H1 (cell line): ENCODE measurements at regions not wholly inside any gene's neighbourhood (a gene's known extent, or its start where the extent isn't known, plus 50 kb on each side); places are given as distances from the start of the nearest gene placed in this dataset.

Experiments
- CTCF ChIA-PET: fragments of 300-600 bp; sonication (Branson Sonifier 250); formaldehyde crosslinking; loops from one replicate; lab custom pipeline; 2021; ENCODE audit not compliant: partially characterized antibody; lab: Charles Lee
- POLR2A ChIA-PET: fragments of 300-600 bp; sonication (Branson Sonifier 250); formaldehyde crosslinking; loops from one replicate; lab custom pipeline; 2021; ENCODE audit warnings: inconsistent platforms; ENCODE audit not compliant: partially characterized antibody; lab: Charles Lee
- DNase-seq, 2 experiments: peaks; one replicate each; pipeline versions ENCODE4 v3.0.0 to v3.0.0-alpha.2; 2010 to 2022; ENCODE audit warnings: low spot score in 2 of 2, low read depth in 1 of 2, mixed read lengths in 1 of 2
- FAIRE-seq: peaks from 2 replicates; lab custom pipeline; 2011; peaks lifted over from hg19 to GRCh38; lab: Jason Lieb, UNC
- H2AFZ ChIP-seq: 2 replicates; pipeline ENCODE4 v1.8.1; 2012; ENCODE audit warnings: low read length, inconsistent platforms
- H2AK5ac ChIP-seq: 2 replicates; pipeline ENCODE4 v1.6.1; 2013; ENCODE audit warnings: low read depth, low read length
- H2BK120ac ChIP-seq: replicated peaks from 2 replicates; pipeline ENCODE3; 2013; ENCODE audit warnings: low read depth, low read length, inconsistent platforms
- H2BK12ac ChIP-seq: 2 replicates; pipeline ENCODE4 v1.6.1; 2013; ENCODE audit warnings: low read depth, low read length
- H2BK15ac ChIP-seq: 2 replicates; pipeline ENCODE4 v1.6.1; 2013; ENCODE audit warnings: low read length
- H2BK20ac ChIP-seq: 2 replicates; pipeline ENCODE4 v1.6.1; 2013; ENCODE audit warnings: low read length
- H2BK5ac ChIP-seq: 2 replicates; pipeline ENCODE4 v1.6.1; 2013; ENCODE audit warnings: low read depth, low read length
- H3K14ac ChIP-seq: 2 replicates; pipeline ENCODE4 v1.6.1; 2013; ENCODE audit warnings: inconsistent platforms; ENCODE audit not compliant: insufficient read length
- H3K18ac ChIP-seq: 2 replicates; pipeline ENCODE4 v1.6.1; 2013; ENCODE audit warnings: low read length; ENCODE audit errors: extremely low read depth
- H3K23ac ChIP-seq: 2 replicates; pipeline ENCODE4 v1.6.1; 2013; ENCODE audit warnings: inconsistent platforms; ENCODE audit not compliant: insufficient read length
- H3K23me2 ChIP-seq: 2 replicates; pipeline ENCODE4 v1.6.1; 2013; ENCODE audit warnings: low read depth, low read length
- H3K27ac ChIP-seq: 2 replicates; pipeline ENCODE4 v1.6.1; 2011; ENCODE audit warnings: low read depth, low read length, inconsistent platforms
- H3K27me3 ChIP-seq, 4 experiments: replicated peaks in 1 of 4; 1 replicate in 1 of 4; 2 replicates in 3 of 4; pipeline versions ENCODE4 v1.6.1 to v1.8.1; 2011 to 2013; ENCODE audit warnings: low read length in 3 of 4, mild to moderate bottlenecking in 3 of 4, inconsistent platforms in 2 of 4, mixed read lengths in 2 of 4, moderate library complexity in 1 of 4; ENCODE audit not compliant: control insufficient read depth in 3 of 4, insufficient read depth in 3 of 4; ENCODE audit errors: extremely low read depth in 1 of 4
- H3K36me3 ChIP-seq, 4 experiments: 2 replicates each; pipeline versions ENCODE4 v1.6.1 to v1.8.1; 2011 to 2013; ENCODE audit warnings: mild to moderate bottlenecking in 4 of 4, low read length in 3 of 4, moderate library complexity in 2 of 4, control low read depth in 1 of 4, inconsistent platforms in 1 of 4; ENCODE audit not compliant: insufficient read depth in 4 of 4, control insufficient read depth in 2 of 4
- H3K4ac ChIP-seq: replicated peaks from 2 replicates; pipeline ENCODE3; 2013; ENCODE audit warnings: low read length, low read depth, mixed read lengths, inconsistent platforms; ENCODE audit not compliant: insufficient read length
- H3K4me1 ChIP-seq, 4 experiments: replicated peaks in 1 of 4; 1 replicate in 1 of 4; 2 replicates in 3 of 4; pipeline versions ENCODE4 v1.6.1 to v1.8.1; 2011 to 2013; ENCODE audit warnings: low read length in 3 of 4, inconsistent platforms in 2 of 4, mixed read lengths in 1 of 4; ENCODE audit not compliant: insufficient read depth in 4 of 4, control insufficient read depth in 3 of 4
- H3K4me2 ChIP-seq, 2 experiments: 2 replicates each; pipeline versions ENCODE4 v1.6.1 to v1.8.1; 2011 to 2013; ENCODE audit warnings: low read depth in 2 of 2, low read length in 2 of 2, control low read depth in 1 of 2, inconsistent platforms in 1 of 2, mild to moderate bottlenecking in 1 of 2; ENCODE audit not compliant: insufficient read depth in 1 of 2
- H3K4me3 ChIP-seq, 4 experiments: fragments of 200-600, 300-600 bp in 1 of 4; sonication (generic), shearing (Covaris generic), sonication (Bioruptor Twin) in 1 of 4; 2 replicates each; pipeline versions ENCODE4 v1.5.1 to v1.8.1; 2011 to 2016; ENCODE audit warnings: low read length in 4 of 4, low read depth in 3 of 4, control low read depth in 2 of 4, inconsistent platforms in 2 of 4, mild to moderate bottlenecking in 2 of 4, mixed read lengths in 1 of 4, moderate library complexity in 1 of 4; ENCODE audit not compliant: insufficient read depth in 2 of 4; ENCODE audit errors: extremely low read depth in 1 of 4
- H3K56ac ChIP-seq: replicated peaks from 2 replicates; pipeline ENCODE3; 2013; ENCODE audit warnings: low read depth, mild to moderate bottlenecking, mixed read lengths, low read length, inconsistent platforms; ENCODE audit not compliant: insufficient read length
- H3K79me1 ChIP-seq: 2 replicates; pipeline ENCODE4 v1.6.1; 2013; ENCODE audit warnings: low read depth, low read length, control low read depth
- H3K79me2 ChIP-seq, 2 experiments: 2 replicates each; pipeline versions ENCODE4 v1.6.1 to v1.8.1; 2012 to 2013; ENCODE audit warnings: low read length in 2 of 2, mild to moderate bottlenecking in 2 of 2, inconsistent platforms in 1 of 2; ENCODE audit not compliant: insufficient read depth in 2 of 2, control insufficient read depth in 1 of 2
- H3K9ac ChIP-seq, 4 experiments: replicated peaks in 1 of 4; 1 replicate in 1 of 4; 2 replicates in 3 of 4; pipeline versions ENCODE4 v1.6.1 to v1.8.1; 2011 to 2013; ENCODE audit warnings: low read depth in 3 of 4, low read length in 3 of 4, control low read depth in 2 of 4, mild to moderate bottlenecking in 2 of 4, moderate library complexity in 2 of 4, inconsistent platforms in 1 of 4; ENCODE audit errors: extremely low read depth in 1 of 4
- H3K9me3 ChIP-seq, 2 experiments: 2 replicates each; pipeline versions ENCODE4 v1.6.1 to v1.8.1; 2012 to 2013; ENCODE audit warnings: mild to moderate bottlenecking in 2 of 2, moderate library complexity in 2 of 2, control low read depth in 1 of 2, inconsistent platforms in 1 of 2, low read depth in 1 of 2, low read length in 1 of 2, mixed read lengths in 1 of 2; ENCODE audit not compliant: insufficient read depth in 2 of 2
- H4K20me1 ChIP-seq, 2 experiments: replicated peaks in 1 of 2; 2 replicates each; pipeline versions ENCODE3 to v1.8.1; 2011 to 2013; ENCODE audit warnings: inconsistent platforms in 2 of 2, low read length in 2 of 2, mild to moderate bottlenecking in 1 of 2; ENCODE audit not compliant: insufficient read depth in 2 of 2, control insufficient read depth in 1 of 2
- H4K5ac ChIP-seq: 2 replicates; pipeline ENCODE4 v1.6.1; 2013; ENCODE audit warnings: low read length, low read depth, mixed read lengths, inconsistent platforms; ENCODE audit not compliant: insufficient read length
- H4K8ac ChIP-seq: 2 replicates; pipeline ENCODE4 v1.8.0; 2013; ENCODE audit warnings: mild to moderate bottlenecking, moderate library complexity, low read length, inconsistent platforms; ENCODE audit not compliant: insufficient read depth; ENCODE audit errors: extremely low read depth
- H4K91ac ChIP-seq: replicated peaks from 2 replicates; pipeline ENCODE3; 2013; ENCODE audit warnings: low read length, mixed read lengths, inconsistent platforms; ENCODE audit not compliant: insufficient read length
- GTF2F1 ChIP-seq: IDR thresholded peaks from 2 replicates; pipeline ENCODE4 v1.6.1; 2012; ENCODE audit warnings: low read depth, low read length, improper control_type of control experiment, borderline replicate concordance
- SAP30 ChIP-seq: fragments of 300-600 bp; sonication (generic); IDR thresholded peaks from 2 replicates; pipeline ENCODE4 v1.7.1; 2012; ENCODE audit warnings: low read length, moderate library complexity, mild to moderate bottlenecking, inconsistent platforms; ENCODE audit not compliant: insufficient read depth, insufficient replicate concordance
- SIN3A ChIP-seq, 2 experiments: IDR thresholded peaks in 1 of 2; conservative IDR thresholded peaks in 1 of 2; 2 replicates each; pipeline ENCODE4 v1.6.1; 2011 to 2012; ENCODE audit warnings: low read length in 2 of 2, improper control_type of control experiment in 1 of 2, low read depth in 1 of 2, mild to moderate bottlenecking in 1 of 2
- WGBS, 2 experiments: shearing (Covaris generic) in 1 of 2; methylation state at CpG; one replicate each; pipeline versions ENCODE4 v1.1.6 to v1.1.7; 2013 to 2015; ENCODE audit warnings: low lambda C conversion rate in 2 of 2, mixed read lengths in 2 of 2, inconsistent platforms in 1 of 2, low coverage in 1 of 2, missing lambda C conversion rate in 1 of 2; ENCODE audit not compliant: insufficient replicate concordance in 2 of 2, insufficient coverage in 1 of 2, insufficient read length in 1 of 2; ENCODE audit errors: extremely low coverage in 1 of 2, missing lambda C conversion rate in 1 of 2; 5-methylcytosine and 5-hydroxymethylcytosine counted together

DNA sequence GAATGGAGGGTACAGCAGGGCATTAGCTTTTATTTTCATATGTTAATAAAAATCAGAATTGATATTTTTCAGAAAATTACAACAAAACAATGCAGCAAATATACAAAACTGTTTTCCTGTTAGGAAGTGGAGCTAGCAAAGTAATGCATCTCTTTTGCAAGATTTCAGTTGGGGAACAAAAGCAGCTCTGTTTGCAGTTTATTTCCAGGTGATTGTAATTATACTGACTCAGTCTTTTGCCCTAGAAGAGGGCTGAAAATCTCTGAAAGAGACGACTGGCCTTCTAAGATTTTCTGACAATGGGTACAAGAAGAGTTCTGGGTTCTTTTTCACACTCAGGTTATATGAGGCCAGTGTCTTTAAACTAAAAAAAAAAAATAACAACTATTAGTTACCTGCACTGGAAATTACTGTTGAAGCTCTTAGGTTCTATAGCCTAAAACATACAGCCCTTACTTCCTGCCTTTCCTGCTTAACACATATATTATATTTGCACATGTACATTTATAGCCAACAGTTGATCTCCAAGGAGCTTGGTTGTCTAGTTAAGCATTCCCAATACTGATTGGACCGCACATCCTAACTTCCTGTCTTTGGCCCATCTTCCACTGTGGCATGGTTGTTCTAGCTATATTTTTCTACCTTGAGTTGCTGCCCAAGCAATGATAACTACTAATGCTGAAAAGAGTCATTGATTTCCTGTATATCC lies 199.1 kb upstream of the KRR1 start:
- Histone ChIP-seq H4K91ac (no peak overlapping the region), H3K9me3 (no peaks in the 10 kb centered on the region), H2BK20ac (peak overlapping the region; percentile 62), H3K4me2 (no peak overlapping the region), H3K9ac (no peak overlapping the region), H3K4me1 (peaks cover 0 to 3% (median 3%) of the 10 kb centered on the region in 4 experiments; a peak in 3 of 7 replicates), H3K18ac (peak overlapping the region; percentile 33; the same call in 1 of the 2 replicates), H2BK120ac (no peak overlapping the region), H3K36me3 (no peaks in the 10 kb centered on the region), H2BK12ac (0 out of 2 replicates have a peak overlapping the region, but pooled peaks have one; percentile 30), H3K27ac (no peak overlapping the region), H3K23me2 (no peaks in the 10 kb centered on the region), H4K20me1 (no peaks in the 10 kb centered on the region), H4K8ac (no peak overlapping the region), H3K23ac (no peak overlapping the region), H2BK15ac (peak overlapping the region; percentile 48; the same call in 1 of the 2 replicates), H2AK5ac (0 out of 2 replicates have a peak overlapping the region, but pooled peaks have one; percentile 57), H3K79me1 (no peaks in the 10 kb centered on the region), H3K56ac (no peak overlapping the region), H2AFZ (no peak overlapping the region), H3K79me2 (no peaks in the 10 kb centered on the region), H3K4me3 (no peak overlapping the region), H4K5ac (no peak overlapping the region), H3K4ac (no peak overlapping the region), H3K14ac (no peak overlapping the region), H3K27me3 (no peaks in the 10 kb centered on the region), H2BK5ac (no peak overlapping the region; the same call in 1 of the 2 replicates)
- DNase-seq, result no peak
- WGBS, 2 experiments, result 93% methylated on average over 2 of the region's 2 CpGs; no CpG with 5 or more reads in 1 of the 2 experiments
- TF ChIP-seq GTF2F1 (no peak), SAP30 (no peak), SIN3A (conservative IDR thresholded peaks at IDR 0.05 in 1 of 2, IDR thresholded peaks at IDR 0.05 in 1 of 2; ENCODE audit: low read depth in 1 of 2, low read length in 2 of 2) (no peak)
- POLR2A ChIA-PET, result interaction anchor here (1.1 to 1.9 kb wide), 3 partner anchors 9 to 14 kb away, joined by 3 to 4 read pairs (median 4); no protein-coding TSS in a partner anchor
- FAIRE-seq, result no peak
- CTCF ChIA-PET, result interaction anchor here (0.6 to 3.2 kb wide), 3 partner anchors 11 to 134 kb away, joined by 3 to 11 read pairs (median 4); no protein-coding TSS in a partner anchor
